Osteoblast (primary cell): ENCODE measurements at regions not wholly inside any gene's neighbourhood (a gene's known extent, or its start where the extent isn't known, plus 50 kb on each side); places are given as distances from the start of the nearest gene placed in this dataset.

Experiments used
- DNase-seq: peaks from one replicate; pipeline ENCODE4 v3.0.0; 2011; ENCODE audit warnings: low spot score, mixed read lengths; ENCODE audit not compliant: insufficient read length; ENCODE audit errors: missing footprints
- H2AFZ ChIP-seq: 2 replicates; pipeline ENCODE4 v1.6.0; 2011; ENCODE audit warnings: mild to moderate bottlenecking, low read length
- H3K27ac ChIP-seq: 2 replicates; pipeline ENCODE4 v1.5.1; 2011; ENCODE audit warnings: mild to moderate bottlenecking, low read depth, low read length, moderate library complexity
- H3K27me3 ChIP-seq: 2 replicates; pipeline ENCODE4 v1.6.0; 2012; ENCODE audit warnings: mild to moderate bottlenecking, control low read depth, inconsistent platforms, low read length, moderate library complexity; ENCODE audit not compliant: insufficient read depth
- H3K36me3 ChIP-seq: 2 replicates; pipeline ENCODE4 v1.5.1; 2011; ENCODE audit warnings: mild to moderate bottlenecking, low read length, control low read depth, moderate library complexity; ENCODE audit not compliant: insufficient read depth
- H3K4me1 ChIP-seq: 2 replicates; pipeline ENCODE4 v1.5.1; 2011; ENCODE audit warnings: mild to moderate bottlenecking, low read length, control low read depth, moderate library complexity; ENCODE audit not compliant: insufficient read depth
- H3K4me2 ChIP-seq: 2 replicates; pipeline ENCODE4 v1.6.0; 2011; ENCODE audit warnings: mild to moderate bottlenecking, low read length; ENCODE audit not compliant: insufficient read depth
- H3K4me3 ChIP-seq: fragments of 200-600 bp; sonication (generic); 3 replicates; pipeline ENCODE4 v1.5.1; 2012; ENCODE audit warnings: mild to moderate bottlenecking, low read length, inconsistent platforms; ENCODE audit not compliant: insufficient read depth
- H3K79me2 ChIP-seq: 2 replicates; pipeline ENCODE4 v1.6.0; 2012; ENCODE audit warnings: mild to moderate bottlenecking, low read length, control low read depth, inconsistent platforms; ENCODE audit not compliant: insufficient read depth
- H3K9me3 ChIP-seq: 2 replicates; pipeline ENCODE4 v1.5.1; 2011; ENCODE audit warnings: low read depth, low read length, control low read depth
- H4K20me1 ChIP-seq: 2 replicates; pipeline ENCODE4 v1.6.0; 2012; ENCODE audit warnings: mild to moderate bottlenecking, low read length, control low read depth; ENCODE audit not compliant: insufficient read depth
- CTCF ChIP-seq: IDR thresholded peaks from 2 replicates; pipeline ENCODE4 v1.5.1; 2011; ENCODE audit warnings: mild to moderate bottlenecking, low read depth, low read length, moderate library complexity; ENCODE audit errors: extremely low read depth

- no peak for DNase-seq
- no peaks in the 10 kb centered on the region for H3K36me3 ChIP-seq
- no peaks in the 10 kb centered on the region for H3K4me1 ChIP-seq
- H2AFZ ChIP-seq: no peak overlapping the region
- no peaks in the 10 kb centered on the region for H3K79me2 ChIP-seq
- TF ChIP-seq CTCF: no peak
- H3K4me3 ChIP-seq: no peak overlapping the region
- no peak overlapping the region for H3K27ac ChIP-seq
- no peaks in the 10 kb centered on the region for H3K9me3 ChIP-seq
- no peak overlapping the region for H3K4me2 ChIP-seq
- no peaks in the 10 kb centered on the region for H3K27me3 ChIP-seq
- no peaks in the 10 kb centered on the region for H4K20me1 ChIP-seq
These were observed 825.6 kb downstream of the SLITRK6 start for GRCh38 chr13:84973661-84974060.

- Histone ChIP-seq H3K9me3 (no peaks in the 10 kb centered on the region), H2AFZ (no peak overlapping the region), H3K36me3 (no peaks in the 10 kb centered on the region), H3K4me2 (no peak overlapping the region), H4K20me1 (no peaks in the 10 kb centered on the region), H3K4me3 (no peak overlapping the region), H3K27ac (no peak overlapping the region), H3K79me2 (no peaks in the 10 kb centered on the region), H3K27me3 (no peaks in the 10 kb centered on the region), H3K4me1 (no peaks in the 10 kb centered on the region)
- no peak for TF ChIP-seq CTCF
- DNase-seq: no peak
These were observed 826.3 kb downstream of the SLITRK6 start for GRCh38 chr13:84972907-84973306.

GRCh38 chr13:84962849-84963248 lies 836.4 kb downstream of the SLITRK6 start:
- no peak for TF ChIP-seq CTCF
- Histone ChIP-seq H3K4me1 (no peaks in the 10 kb centered on the region), H3K27ac (no peak overlapping the region), H3K4me2 (no peak overlapping the region), H3K27me3 (no peaks in the 10 kb centered on the region), H2AFZ (no peak overlapping the region), H4K20me1 (no peaks in the 10 kb centered on the region), H3K36me3 (no peaks in the 10 kb centered on the region), H3K9me3 (no peaks in the 10 kb centered on the region), H3K79me2 (no peaks in the 10 kb centered on the region), H3K4me3 (no peak overlapping the region)
- DNase-seq: no peak

GRCh38 chr13:84962141-84962750 lies 837.0 kb downstream of the SLITRK6 start:
- Histone ChIP-seq H3K4me3 (no peak overlapping the region), H4K20me1 (no peaks in the 10 kb centered on the region), H3K27ac (no peak overlapping the region), H3K36me3 (no peaks in the 10 kb centered on the region), H3K9me3 (no peaks in the 10 kb centered on the region), H3K4me2 (no peak overlapping the region), H3K79me2 (no peaks in the 10 kb centered on the region), H2AFZ (no peak overlapping the region), H3K4me1 (no peaks in the 10 kb centered on the region), H3K27me3 (no peaks in the 10 kb centered on the region)
- TF ChIP-seq CTCF: no peak
- no peak for DNase-seq
